CD14-positive monocyte (primary cell): ENCODE measurements at regions not wholly inside any gene's neighbourhood (a gene's known extent, or its start where the extent isn't known, plus 50 kb on each side); places are given as distances from the start of the nearest gene placed in this dataset.

ENCODE experiments used
- DNase-seq, 3 donors: peaks; one replicate each; pipeline ENCODE4 v3.0.0-alpha.2; 2011 to 2022
- H2AFZ ChIP-seq: 2 replicates; pipeline ENCODE4 v1.6.0; 2012; ENCODE audit warnings: mild to moderate bottlenecking, low read depth, low read length, inconsistent platforms; ENCODE audit not compliant: insufficient read depth, poor library complexity, severe bottlenecking
- H3K27ac ChIP-seq, 2 donors: 1 replicate in 1 of 2; 2 replicates in 1 of 2; pipeline ENCODE4 v1.5.1; 2012 to 2013; ENCODE audit warnings: low read length in 2 of 2, control low read depth in 1 of 2, inconsistent platforms in 1 of 2, low read depth in 1 of 2, mild to moderate bottlenecking in 1 of 2
- H3K27me3 ChIP-seq, 2 donors: one replicate each; pipeline versions ENCODE4 v1.6.0 to v1.6.1; 2011 to 2013; ENCODE audit warnings: low read length in 2 of 2; ENCODE audit not compliant: control insufficient read depth in 2 of 2, insufficient read depth in 2 of 2
- H3K36me3 ChIP-seq, 2 donors: replicated peaks in 1 of 2; 1 replicate in 1 of 2; 2 replicates in 1 of 2; pipeline versions ENCODE4 v1.5.1 to v1.6.1; 2012 to 2013; ENCODE audit warnings: low read length in 2 of 2, control low read depth in 1 of 2, inconsistent platforms in 1 of 2, mild to moderate bottlenecking in 1 of 2; ENCODE audit not compliant: insufficient read depth in 2 of 2, control insufficient read depth in 1 of 2
- H3K4me1 ChIP-seq, 2 donors: 1 replicate in 1 of 2; 2 replicates in 1 of 2; pipeline versions ENCODE4 v1.5.1 to v1.6.1; 2012 to 2013; ENCODE audit warnings: low read length in 2 of 2, control low read depth in 1 of 2, inconsistent platforms in 1 of 2, mild to moderate bottlenecking in 1 of 2, moderate library complexity in 1 of 2; ENCODE audit not compliant: insufficient read depth in 2 of 2, control insufficient read depth in 1 of 2
- H3K4me2 ChIP-seq: replicated peaks from 2 replicates; pipeline ENCODE3; 2012; ENCODE audit warnings: low read length, moderate library complexity, mild to moderate bottlenecking; ENCODE audit not compliant: poor library complexity, severe bottlenecking; ENCODE audit errors: extremely low read depth
- H3K4me3 ChIP-seq, 3 experiments: fragments of 200-600 bp in 1 of 3; sonication (generic) in 1 of 3; replicated peaks in 1 of 3; 1 replicate in 2 of 3; 2 replicates in 1 of 3; pipeline ENCODE4 v1.5.1; 2011 to 2013; ENCODE audit warnings: low read length in 3 of 3, mild to moderate bottlenecking in 3 of 3, control low read depth in 2 of 3, low read depth in 2 of 3, inconsistent platforms in 1 of 3, moderate library complexity in 1 of 3
- H3K79me2 ChIP-seq: 2 replicates; pipeline ENCODE4 v1.6.0; 2012; ENCODE audit warnings: mild to moderate bottlenecking, control low read depth, inconsistent platforms, low read length, moderate library complexity; ENCODE audit not compliant: insufficient read depth
- H3K9ac ChIP-seq: 2 replicates; pipeline ENCODE4 v1.6.0; 2017; ENCODE audit warnings: low read length, mild to moderate bottlenecking; ENCODE audit not compliant: insufficient read depth, poor library complexity, severe bottlenecking
- H3K9me3 ChIP-seq, 2 donors: replicated peaks in 1 of 2; 1 replicate in 1 of 2; 2 replicates in 1 of 2; pipeline versions ENCODE4 v1.5.1 to v1.6.1; 2012 to 2013; ENCODE audit warnings: low read length in 2 of 2, control low read depth in 1 of 2; ENCODE audit not compliant: control insufficient read depth in 1 of 2, insufficient read depth in 1 of 2
- H4K20me1 ChIP-seq: 2 replicates; pipeline ENCODE4 v1.6.0; 2012; ENCODE audit warnings: mild to moderate bottlenecking, low read length, control low read depth, moderate library complexity; ENCODE audit not compliant: insufficient read depth
- H3K27ac Mint-ChIP-seq, 7 donors: one replicate each; pipeline ENCODE4 v1.8.0; 2020; ENCODE audit warnings: mild to moderate bottlenecking in 7 of 7, mixed read lengths in 7 of 7, moderate library complexity in 6 of 7, inconsistent platforms in 2 of 7
- H3K27me3 Mint-ChIP-seq, 3 donors: one replicate each; pipeline ENCODE4 v1.8.0; 2021 to 2022; ENCODE audit warnings: low read depth in 3 of 3, mild to moderate bottlenecking in 3 of 3, mixed read lengths in 3 of 3, moderate library complexity in 3 of 3, inconsistent platforms in 1 of 3
- H3K36me3 Mint-ChIP-seq, 2 donors: one replicate each; pipeline ENCODE4 v1.8.0; 2020; ENCODE audit warnings: mixed read lengths in 2 of 2, inconsistent platforms in 1 of 2, mild to moderate bottlenecking in 1 of 2
- H3K4me1 Mint-ChIP-seq: one replicate; pipeline ENCODE4 v1.8.0; 2020; ENCODE audit warnings: mild to moderate bottlenecking, mixed read lengths
- H3K4me3 Mint-ChIP-seq, 2 donors: one replicate each; pipeline ENCODE4 v1.8.0; 2020; ENCODE audit warnings: mild to moderate bottlenecking in 2 of 2, mixed read lengths in 2 of 2, moderate library complexity in 1 of 2
- H3K9me3 Mint-ChIP-seq, 7 donors: one replicate each; pipeline ENCODE4 v1.8.0; 2020 to 2022; ENCODE audit warnings: mixed read lengths in 7 of 7, mild to moderate bottlenecking in 6 of 7, moderate library complexity in 6 of 7, inconsistent platforms in 2 of 7
- WGBS: methylation state at CpG from one replicate; pipeline ENCODE4 v1.1.5; 2013; ENCODE audit warnings: missing lambda C conversion rate; ENCODE audit not compliant: insufficient coverage; 5-methylcytosine and 5-hydroxymethylcytosine counted together
- intact Hi-C, 2 donors: fragments of 100-400 bp; cut with micrococcal nuclease; formaldehyde crosslinking; loops; one replicate each; pipeline versions ENCODE4 v1.15.0 to v1.15.1; 2023
- TF ChIP-seq, protein P1 (sequence below): fragments of 200-600 bp; IDR thresholded peaks from one replicate; pipeline ENCODE4 v1.8.0; 2022; ENCODE audit warnings: antibody characterized with exemption, mild to moderate bottlenecking

GRCh38 chr19:27675771-27676170, 1537.2 kb downstream of the UQCRFS1 start:
- Mint-ChIP-seq H3K27ac (peak overlapping the region in 1 of 7 donors; percentile 22), H3K4me1 (no peaks in the 10 kb centered on the region), H3K36me3 (no peaks in the 10 kb centered on the region), H3K4me3 (no peak overlapping the region), H3K27me3 (no peaks in the 10 kb centered on the region), H3K9me3 (peaks cover 37 to 93% (median 82%) of the 10 kb centered on the region in 7 donors)
- H3K4me3 ChIP-seq = no peak overlapping the region
- no peaks in the 10 kb centered on the region for H3K4me1 ChIP-seq
- no peak overlapping the region for H3K9ac ChIP-seq
- no peaks in the 10 kb centered on the region for H3K27me3 ChIP-seq
- no peak for DNase-seq
- no peaks in the 10 kb centered on the region for H4K20me1 ChIP-seq
- H3K4me2 ChIP-seq = no peak overlapping the region
- TF ChIP-seq, protein P1, sequence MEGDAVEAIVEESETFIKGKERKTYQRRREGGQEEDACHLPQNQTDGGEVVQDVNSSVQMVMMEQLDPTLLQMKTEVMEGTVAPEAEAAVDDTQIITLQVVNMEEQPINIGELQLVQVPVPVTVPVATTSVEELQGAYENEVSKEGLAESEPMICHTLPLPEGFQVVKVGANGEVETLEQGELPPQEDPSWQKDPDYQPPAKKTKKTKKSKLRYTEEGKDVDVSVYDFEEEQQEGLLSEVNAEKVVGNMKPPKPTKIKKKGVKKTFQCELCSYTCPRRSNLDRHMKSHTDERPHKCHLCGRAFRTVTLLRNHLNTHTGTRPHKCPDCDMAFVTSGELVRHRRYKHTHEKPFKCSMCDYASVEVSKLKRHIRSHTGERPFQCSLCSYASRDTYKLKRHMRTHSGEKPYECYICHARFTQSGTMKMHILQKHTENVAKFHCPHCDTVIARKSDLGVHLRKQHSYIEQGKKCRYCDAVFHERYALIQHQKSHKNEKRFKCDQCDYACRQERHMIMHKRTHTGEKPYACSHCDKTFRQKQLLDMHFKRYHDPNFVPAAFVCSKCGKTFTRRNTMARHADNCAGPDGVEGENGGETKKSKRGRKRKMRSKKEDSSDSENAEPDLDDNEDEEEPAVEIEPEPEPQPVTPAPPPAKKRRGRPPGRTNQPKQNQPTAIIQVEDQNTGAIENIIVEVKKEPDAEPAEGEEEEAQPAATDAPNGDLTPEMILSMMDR = no peak
- no peaks in the 10 kb centered on the region for H3K36me3 ChIP-seq
- no peaks in the 10 kb centered on the region for H3K79me2 ChIP-seq
- H2AFZ ChIP-seq = no peak overlapping the region
- 39% methylated on average over 3 of the region's 3 CpGs for WGBS
- H3K27ac ChIP-seq = no peak overlapping the region
- intact Hi-C loops = no loop called here
- H3K9me3 ChIP-seq = peaks cover 94 to 99% of the 10 kb centered on the region in 2 donors

GRCh38 chr19:27674701-27675100, 1538.2 kb downstream of the UQCRFS1 start:
- Mint-ChIP-seq H3K4me1 (no peaks in the 10 kb centered on the region), H3K9me3 (peaks cover 38 to 91% (median 81%) of the 10 kb centered on the region in 7 donors), H3K36me3 (no peaks in the 10 kb centered on the region), H3K4me3 (no peak overlapping the region), H3K27ac (no peak overlapping the region), H3K27me3 (no peaks in the 10 kb centered on the region)
- Histone ChIP-seq H3K79me2 (no peaks in the 10 kb centered on the region), H3K9ac (no peak overlapping the region), H3K27me3 (no peaks in the 10 kb centered on the region), H3K4me2 (no peak overlapping the region), H3K4me3 (no peak overlapping the region), H2AFZ (no peak overlapping the region), H4K20me1 (no peaks in the 10 kb centered on the region), H3K27ac (no peak overlapping the region), H3K36me3 (no peaks in the 10 kb centered on the region), H3K9me3 (peaks cover 97 to 99% of the 10 kb centered on the region in 2 donors), H3K4me1 (no peaks in the 10 kb centered on the region)
- DNase-seq = no peak
- intact Hi-C loops = no loop called here
- TF ChIP-seq, protein P1 = no peak
- WGBS = 80% methylated on average over 8 of the region's 10 CpGs
